Left lung (tissue), 4 donors: ENCODE measurements at regions not wholly inside any gene's neighbourhood (a gene's known extent, or its start where the extent isn't known, plus 50 kb on each side); places are given as distances from the start of the nearest gene placed in this dataset.

Experiments used
- ATAC-seq: fragments of 200-7000 bp; cut with Tn5 transposase; one replicate; pipeline ENCODE4 v1.9.1; 2020; ENCODE audit warnings: moderate library complexity
- DNase-seq, 4 donors: peaks; one replicate each; pipeline ENCODE4 v3.0.0-alpha.2; 2013 to 2020
- H3K27ac ChIP-seq, 2 donors: fragments of 200-600 bp; sonication (generic) in 1 of 2; one replicate each; pipeline versions ENCODE4 v1.5.0 to v1.8.0; 2020 to 2021
- H3K27me3 ChIP-seq, 2 donors: fragments of 200-600 bp; sonication (generic) in 1 of 2; one replicate each; pipeline versions ENCODE4 v1.5.0 to v1.8.0; 2020 to 2021
- H3K36me3 ChIP-seq, 2 donors: fragments of 200-600 bp; sonication (generic) in 1 of 2; one replicate each; pipeline versions ENCODE4 v1.5.0 to v1.8.0; 2020 to 2021
- H3K4me1 ChIP-seq, 2 donors: fragments of 200-600 bp; one replicate each; pipeline ENCODE4 v1.8.0; 2021
- H3K4me3 ChIP-seq, 2 donors: fragments of 200-600 bp; sonication (generic) in 1 of 2; one replicate each; pipeline versions ENCODE4 v1.5.0 to v1.8.0; 2020 to 2021; ENCODE audit warnings: mild to moderate bottlenecking in 1 of 2
- H3K9me3 ChIP-seq, 2 donors: fragments of 200-600 bp; sonication (generic) in 1 of 2; one replicate each; pipeline versions ENCODE4 v1.5.0 to v1.8.0; 2020 to 2021
- intact Hi-C, 2 donors: fragments of 100-400 bp; cut with DNase I; formaldehyde crosslinking; loops; one replicate each; pipeline versions ENCODE4 v1.11.2 to v1.14.2; 2022
- TF ChIP-seq, protein P1 (sequence below), 2 donors: fragments of 200-600 bp; sonication (generic) in 1 of 2; IDR thresholded peaks; one replicate each; pipeline versions ENCODE4 v1.5.0 to v1.8.0; 2021; ENCODE audit warnings: antibody characterized with exemption in 2 of 2
- donor health status: DM: no; HTN: yes; CAD: no.
- donor health status: DM: no; HTN: no; CAD: no.

- intact Hi-C loops = no loop called here
- ATAC-seq (no peak), DNase-seq (no peak)
- H3K36me3 ChIP-seq = no peaks in the 10 kb centered on the region
- H3K27ac ChIP-seq = no peak overlapping the region
- peaks cover 0 to 4% of the 10 kb centered on the region in 2 donors for H3K9me3 ChIP-seq
- H3K4me3 ChIP-seq = no peak overlapping the region
- no peaks in the 10 kb centered on the region for H3K27me3 ChIP-seq
- H3K4me1 ChIP-seq = no peaks in the 10 kb centered on the region
- TF ChIP-seq, protein P1, sequence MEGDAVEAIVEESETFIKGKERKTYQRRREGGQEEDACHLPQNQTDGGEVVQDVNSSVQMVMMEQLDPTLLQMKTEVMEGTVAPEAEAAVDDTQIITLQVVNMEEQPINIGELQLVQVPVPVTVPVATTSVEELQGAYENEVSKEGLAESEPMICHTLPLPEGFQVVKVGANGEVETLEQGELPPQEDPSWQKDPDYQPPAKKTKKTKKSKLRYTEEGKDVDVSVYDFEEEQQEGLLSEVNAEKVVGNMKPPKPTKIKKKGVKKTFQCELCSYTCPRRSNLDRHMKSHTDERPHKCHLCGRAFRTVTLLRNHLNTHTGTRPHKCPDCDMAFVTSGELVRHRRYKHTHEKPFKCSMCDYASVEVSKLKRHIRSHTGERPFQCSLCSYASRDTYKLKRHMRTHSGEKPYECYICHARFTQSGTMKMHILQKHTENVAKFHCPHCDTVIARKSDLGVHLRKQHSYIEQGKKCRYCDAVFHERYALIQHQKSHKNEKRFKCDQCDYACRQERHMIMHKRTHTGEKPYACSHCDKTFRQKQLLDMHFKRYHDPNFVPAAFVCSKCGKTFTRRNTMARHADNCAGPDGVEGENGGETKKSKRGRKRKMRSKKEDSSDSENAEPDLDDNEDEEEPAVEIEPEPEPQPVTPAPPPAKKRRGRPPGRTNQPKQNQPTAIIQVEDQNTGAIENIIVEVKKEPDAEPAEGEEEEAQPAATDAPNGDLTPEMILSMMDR (IDR thresholded peaks at IDR 0.05) = no peak
Observed at GRCh38 chr6:23034926-23035325, 465.6 kb downstream of the HDGFL1 start.

- intact Hi-C loops = no loop called here
- Histone ChIP-seq H3K4me1 (no peaks in the 10 kb centered on the region), H3K9me3 (no peaks in the 10 kb centered on the region), H3K27ac (no peak overlapping the region), H3K27me3 (no peaks in the 10 kb centered on the region), H3K4me3 (no peak overlapping the region), H3K36me3 (no peaks in the 10 kb centered on the region)
- TF ChIP-seq, protein P1 (IDR thresholded peaks at IDR 0.05) = no peak
- no peak for ATAC-seq
- DNase-seq = no peak
Observed at GRCh38 chr6:23036406-23036983, 467.1 kb downstream of the HDGFL1 start.

- Histone ChIP-seq H3K9me3 (no peaks in the 10 kb centered on the region), H3K4me1 (no peaks in the 10 kb centered on the region), H3K36me3 (no peaks in the 10 kb centered on the region), H3K4me3 (no peak overlapping the region), H3K27ac (no peak overlapping the region), H3K27me3 (no peaks in the 10 kb centered on the region)
- no peak for DNase-seq
- intact Hi-C loops = no loop called here
- ATAC-seq = no peak
- TF ChIP-seq, protein P1 (IDR thresholded peaks at IDR 0.05) = no peak
Observed at GRCh38 chr6:23040899-23041298, 471.5 kb downstream of the HDGFL1 start.

GRCh38 chr6:23045280-23045679 lies 475.9 kb downstream of the HDGFL1 start:
- Histone ChIP-seq H3K36me3 (no peaks in the 10 kb centered on the region), H3K27ac (no peak overlapping the region), H3K27me3 (no peaks in the 10 kb centered on the region), H3K4me1 (no peaks in the 10 kb centered on the region), H3K9me3 (peaks cover 0 to 6% of the 10 kb centered on the region in 2 donors), H3K4me3 (no peak overlapping the region)
- no peak for ATAC-seq
- no peak for DNase-seq
- TF ChIP-seq, protein P1 (IDR thresholded peaks at IDR 0.05) = no peak
- intact Hi-C loops = no loop called here

GRCh38 chr6:23055523-23055922 lies 486.2 kb downstream of the HDGFL1 start:
- intact Hi-C loops = no loop called here
- no peaks in the 10 kb centered on the region for H3K4me1 ChIP-seq
- H3K27ac ChIP-seq = no peak overlapping the region
- ATAC-seq (no peak), DNase-seq (no peak)
- H3K4me3 ChIP-seq = no peak overlapping the region
- no peaks in the 10 kb centered on the region for H3K36me3 ChIP-seq
- no peaks in the 10 kb centered on the region for H3K27me3 ChIP-seq
- H3K9me3 ChIP-seq = peaks cover 0 to 25% of the 10 kb centered on the region in 2 donors
- TF ChIP-seq, protein P1 (IDR thresholded peaks at IDR 0.05) = no peak
